ENCODE measurements at regions not wholly inside any gene's neighbourhood (a gene's known extent, or its start where the extent isn't known, plus 50 kb on each side); places are given as distances from the start of the nearest gene placed in this dataset.

- Histone ChIP-seq H3K4me3 (no peak overlapping the region), H3K27me3 (ENCODE audit: control insufficient read depth in 3 of 3, insufficient read depth in 3 of 3, low read length in 2 of 3) (no peaks in the 10 kb centered on the region), H3K9ac (ENCODE audit: insufficient read depth in 1 of 2, low read length in 2 of 2) (no peak overlapping the region), H3K27ac (ENCODE audit: low read depth in 1 of 2, low read length in 1 of 2) (no peak overlapping the region), H3K36me3 (ENCODE audit: control insufficient read depth in 4 of 4, insufficient read depth in 4 of 4, low read length in 4 of 4) (no peaks in the 10 kb centered on the region), H3K9me3 (ENCODE audit: control insufficient read depth in 4 of 4, insufficient read depth in 3 of 4, low read length in 3 of 4) (no peaks in the 10 kb centered on the region), H3K4me1 (ENCODE audit: control insufficient read depth in 5 of 5, insufficient read depth in 5 of 5, low read length in 5 of 5) (no peaks in the 10 kb centered on the region)
- TF ChIP-seq CTCF (IDR thresholded peaks at IDR 0.05; ENCODE audit: control extremely low read depth, extremely low read depth) = no peak
- DNase-seq = no peak
- no peak for ATAC-seq (ENCODE audit: insufficient read depth, low FRiP score)
- 95 to 96% methylated on average over 8 of the region's 8 CpGs for whole genome bisulfite sequencing, 2 donors
Measured at GRCh38 chr1:245010018-245010614, 144.7 kb upstream of the KIF26B start.

- DNase-seq (no peak), ATAC-seq (ENCODE audit: insufficient read depth, low FRiP score) (no peak)
- H3K27me3 ChIP-seq (ENCODE audit: control insufficient read depth in 3 of 3, insufficient read depth in 3 of 3, low read length in 2 of 3) = no peaks in the 10 kb centered on the region
- H3K4me3 ChIP-seq = no peak overlapping the region
- H3K27ac ChIP-seq (ENCODE audit: low read depth in 1 of 2, low read length in 1 of 2) = no peak overlapping the region
- no peaks in the 10 kb centered on the region for H3K9me3 ChIP-seq (ENCODE audit: control insufficient read depth in 4 of 4, insufficient read depth in 3 of 4, low read length in 3 of 4)
- H3K4me1 ChIP-seq (ENCODE audit: control insufficient read depth in 5 of 5, insufficient read depth in 5 of 5, low read length in 5 of 5) = no peaks in the 10 kb centered on the region
- TF ChIP-seq CTCF (IDR thresholded peaks at IDR 0.05; ENCODE audit: control extremely low read depth, extremely low read depth) = no peak
- H3K9ac ChIP-seq (ENCODE audit: insufficient read depth in 1 of 2, low read length in 2 of 2) = no peak overlapping the region
- H3K36me3 ChIP-seq (ENCODE audit: control insufficient read depth in 4 of 4, insufficient read depth in 4 of 4, low read length in 4 of 4) = no peaks in the 10 kb centered on the region
- WGBS, 2 donors = 90 to 94% methylated on average over 4 to 5 of the region's 5 CpGs
Measured at GRCh38 chr1:245008761-245009160, 144.4 kb upstream of the HNRNPU start.

GRCh38 chr1:245007852-245008251, 143.5 kb upstream of the HNRNPU start:
- H3K27ac ChIP-seq (ENCODE audit: low read depth in 1 of 2, low read length in 1 of 2) = no peak overlapping the region
- DNase-seq (no peak), ATAC-seq (ENCODE audit: insufficient read depth, low FRiP score) (no peak)
- peaks cover 0 to 2% (median 0%) of the 10 kb centered on the region in 4 donors for H3K36me3 ChIP-seq (ENCODE audit: control insufficient read depth in 4 of 4, insufficient read depth in 4 of 4, low read length in 4 of 4)
- no peak for TF ChIP-seq CTCF (IDR thresholded peaks at IDR 0.05; ENCODE audit: control extremely low read depth, extremely low read depth)
- 92 to 94% methylated on average over 5 of the region's 5 CpGs for WGBS, 2 donors
- H3K9ac ChIP-seq (ENCODE audit: insufficient read depth in 1 of 2, low read length in 2 of 2) = no peak overlapping the region
- no peaks in the 10 kb centered on the region for H3K4me1 ChIP-seq (ENCODE audit: control insufficient read depth in 5 of 5, insufficient read depth in 5 of 5, low read length in 5 of 5)
- no peaks in the 10 kb centered on the region for H3K27me3 ChIP-seq (ENCODE audit: control insufficient read depth in 3 of 3, insufficient read depth in 3 of 3, low read length in 2 of 3)
- no peaks in the 10 kb centered on the region for H3K9me3 ChIP-seq (ENCODE audit: control insufficient read depth in 4 of 4, insufficient read depth in 3 of 4, low read length in 3 of 4)
- no peak overlapping the region for H3K4me3 ChIP-seq

- no peak for TF ChIP-seq CTCF (IDR thresholded peaks at IDR 0.05; ENCODE audit: control extremely low read depth, extremely low read depth)
- H3K9ac ChIP-seq (ENCODE audit: insufficient read depth in 1 of 2, low read length in 2 of 2) = no peak overlapping the region
- ATAC-seq (ENCODE audit: insufficient read depth, low FRiP score) = no peak
Measured at GRCh38 chr1:245003246-245003645, 138.9 kb upstream of the HNRNPU start.

More at GRCh38 chr1:245003246-245003645, 138.9 kb upstream of the HNRNPU start:
- H3K27ac ChIP-seq (ENCODE audit: low read depth in 1 of 2, low read length in 1 of 2) = no peak overlapping the region
- no peak for DNase-seq
- no peaks in the 10 kb centered on the region for H3K27me3 ChIP-seq (ENCODE audit: control insufficient read depth in 3 of 3, insufficient read depth in 3 of 3, low read length in 2 of 3)
- 86% methylated on average over 2 of the region's 2 CpGs for WGBS, 2 donors
- H3K9me3 ChIP-seq (ENCODE audit: control insufficient read depth in 4 of 4, insufficient read depth in 3 of 4, low read length in 3 of 4) = no peaks in the 10 kb centered on the region
- peaks cover 0 to 2% (median 0%) of the 10 kb centered on the region in 4 donors for H3K36me3 ChIP-seq (ENCODE audit: control insufficient read depth in 4 of 4, insufficient read depth in 4 of 4, low read length in 4 of 4)
- no peaks in the 10 kb centered on the region for H3K4me1 ChIP-seq (ENCODE audit: control insufficient read depth in 5 of 5, insufficient read depth in 5 of 5, low read length in 5 of 5)
- H3K4me3 ChIP-seq = no peak overlapping the region

Data from lung (tissue), 11 donors.